H1 (cell line): ENCODE measurements at regions not wholly inside any gene's neighbourhood (a gene's known extent, or its start where the extent isn't known, plus 50 kb on each side); places are given as distances from the start of the nearest gene placed in this dataset.

ENCODE experiments used
- CHD7 ChIP-seq: fragments of 300-600 bp; sonication (generic); IDR thresholded peaks from 2 replicates; pipeline ENCODE4 v1.7.1; 2012; ENCODE audit warnings: low read length, moderate library complexity, mild to moderate bottlenecking, inconsistent platforms; ENCODE audit not compliant: insufficient replicate concordance
- HDAC6 ChIP-seq: IDR thresholded peaks from one replicate; pipeline ENCODE4 v1.7.1; 2012; ENCODE audit warnings: low read depth, mild to moderate bottlenecking, inconsistent platforms, low read length, moderate library complexity
- KDM1A ChIP-seq: fragments of 200-600, 300-600 bp; sonication (generic); IDR thresholded peaks from 2 replicates; pipeline ENCODE4 v1.7.1; 2016; ENCODE audit warnings: mild to moderate bottlenecking, low read length, borderline replicate concordance
- NANOG ChIP-seq: IDR thresholded peaks from 2 replicates; pipeline ENCODE4 v1.6.1; 2011; ENCODE audit warnings: low read length, low read depth, mild to moderate bottlenecking, inconsistent platforms; ENCODE audit not compliant: insufficient read depth, poor library complexity, severe bottlenecking
- SP2 ChIP-seq: IDR thresholded peaks from 2 replicates; pipeline ENCODE4 v1.6.1; 2012; ENCODE audit warnings: mild to moderate bottlenecking, low read length, inconsistent platforms
- TF ChIP-seq, protein P1 (sequence below): IDR thresholded peaks from 2 replicates; pipeline ENCODE4 v1.6.1; 2012; ENCODE audit warnings: low read length, inconsistent platforms

DNA sequence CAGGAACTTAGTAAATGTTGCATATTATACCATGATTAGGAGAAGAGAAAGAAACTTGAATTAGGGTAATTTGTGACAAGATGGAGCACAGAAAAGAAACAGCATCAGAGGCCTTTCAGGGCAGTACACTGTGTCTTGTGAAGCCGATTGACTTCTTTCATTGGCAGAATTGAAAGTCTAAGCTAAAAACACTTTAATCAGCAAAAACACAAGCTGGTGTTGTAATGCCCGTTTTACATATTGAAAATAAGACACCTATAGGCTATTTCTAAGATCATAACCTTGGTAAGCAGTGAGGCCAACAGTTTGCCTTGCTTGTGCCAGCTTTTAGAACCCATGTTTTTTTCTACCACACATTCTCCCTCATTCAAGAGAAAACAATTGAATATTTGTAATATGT is 1378.1 kb upstream of the NXPH2 start (continued):
- no peak for TF ChIP-seq CHD7
- no peak for TF ChIP-seq NANOG
- no peak for TF ChIP-seq KDM1A
- TF ChIP-seq, protein P1, sequence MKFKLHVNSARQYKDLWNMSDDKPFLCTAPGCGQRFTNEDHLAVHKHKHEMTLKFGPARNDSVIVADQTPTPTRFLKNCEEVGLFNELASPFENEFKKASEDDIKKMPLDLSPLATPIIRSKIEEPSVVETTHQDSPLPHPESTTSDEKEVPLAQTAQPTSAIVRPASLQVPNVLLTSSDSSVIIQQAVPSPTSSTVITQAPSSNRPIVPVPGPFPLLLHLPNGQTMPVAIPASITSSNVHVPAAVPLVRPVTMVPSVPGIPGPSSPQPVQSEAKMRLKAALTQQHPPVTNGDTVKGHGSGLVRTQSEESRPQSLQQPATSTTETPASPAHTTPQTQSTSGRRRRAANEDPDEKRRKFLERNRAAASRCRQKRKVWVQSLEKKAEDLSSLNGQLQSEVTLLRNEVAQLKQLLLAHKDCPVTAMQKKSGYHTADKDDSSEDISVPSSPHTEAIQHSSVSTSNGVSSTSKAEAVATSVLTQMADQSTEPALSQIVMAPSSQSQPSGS = no peak
- TF ChIP-seq HDAC6 = no peak
- no peak for TF ChIP-seq SP2
